ENCODE measurements at regions not wholly inside any gene's neighbourhood (a gene's known extent, or its start where the extent isn't known, plus 50 kb on each side); places are given as distances from the start of the nearest gene placed in this dataset.

- DNase-seq (ENCODE audit: low read depth, low spot score) (no peak), FAIRE-seq (no peak)
- Histone ChIP-seq H3K79me2 (ENCODE audit: control insufficient read depth, insufficient read depth, low read length) (no peaks in the 10 kb centered on the region), H3K4me1 (ENCODE audit: control insufficient read depth, extremely low read depth, insufficient read depth, low read length) (no peaks in the 10 kb centered on the region), H2AFZ (ENCODE audit: low read depth, low read length) (no peak overlapping the region), H3K4me2 (ENCODE audit: insufficient read depth, low read length) (no peak overlapping the region), H3K9me3 (replicated peaks; ENCODE audit: control insufficient read depth, insufficient read depth, low read length) (peaks cover 1% of the 10 kb centered on the region), H3K27me3 (ENCODE audit: control insufficient read depth in 2 of 2, insufficient read depth in 2 of 2, low read length in 2 of 2) (no peaks in the 10 kb centered on the region), H3K9me1 (replicated peaks; ENCODE audit: control insufficient read depth, extremely low read depth, insufficient read depth, low read length) (no peaks in the 10 kb centered on the region), H3K9ac (replicated peaks; ENCODE audit: extremely low read depth, insufficient read depth, low read length) (no peak overlapping the region), H3K36me3 (ENCODE audit: control insufficient read depth in 2 of 2, extremely low read depth in 1 of 2, insufficient read depth in 2 of 2, low read length in 2 of 2) (no peaks in the 10 kb centered on the region), H3K4me3 (replicated peaks in 1 of 3; ENCODE audit: insufficient read depth in 1 of 3, low read depth in 1 of 3, low read length in 3 of 3) (no peak overlapping the region), H3K27ac (ENCODE audit: insufficient read depth, low read depth, low read length) (no peak overlapping the region), H4K20me1 (replicated peaks; ENCODE audit: control insufficient read depth, extremely low read depth, insufficient read depth, low read length) (no peaks in the 10 kb centered on the region)
- ChIA-PET CTCF (no interaction called here), POLR2A (no interaction called here)
- dilution Hi-C loops (cut with MboI; ENCODE audit: extremely low pct_ligation_motif_present, low sequenced_read_pairs): no loop called here
- intact Hi-C loops (cut with micrococcal nuclease): no loop called here
- TF ChIP-seq MYC (IDR thresholded peaks at IDR 0.05; ENCODE audit: low read depth, low read length) (no peak), CTCF (IDR thresholded peaks at IDR 0.05; ENCODE audit: extremely low read depth in 1 of 2, insufficient read depth in 1 of 2, low read depth in 1 of 2, low read length in 2 of 2) (no peak), POLR2AphosphoS5 (IDR thresholded peaks at IDR 0.05; ENCODE audit: insufficient read depth, low read depth, low read length) (no peak), EZH2 (IDR thresholded peaks at IDR 0.05; ENCODE audit: borderline replicate concordance, low read depth, low read length, severe bottlenecking) (no peak), POLR2A (IDR thresholded peaks at IDR 0.05; ENCODE audit: low read depth, low read length) (no peak), JUN (IDR thresholded peaks at IDR 0.05; ENCODE audit: borderline replicate concordance, insufficient read depth, insufficient read length, low read depth) (no peak), MAX (IDR thresholded peaks at IDR 0.05; ENCODE audit: insufficient read depth, insufficient read length) (no peak), FOS (IDR thresholded peaks at IDR 0.05; ENCODE audit: borderline replicate concordance, insufficient read depth, low read length) (no peak), GATA2 (IDR thresholded peaks at IDR 0.05; ENCODE audit: insufficient read depth, insufficient read length, low read depth, low read length) (no peak)
- BruUV-seq (replicated peaks): no TSS peak
Measured at GRCh38 chr18:42445359-42445758, 490.3 kb downstream of the PIK3C3 start.

Measured in endothelial cell of umbilical vein (primary cell).